ENCODE measurements at regions not wholly inside any gene's neighbourhood (a gene's known extent, or its start where the extent isn't known, plus 50 kb on each side); places are given as distances from the start of the nearest gene placed in this dataset.

DNA sequence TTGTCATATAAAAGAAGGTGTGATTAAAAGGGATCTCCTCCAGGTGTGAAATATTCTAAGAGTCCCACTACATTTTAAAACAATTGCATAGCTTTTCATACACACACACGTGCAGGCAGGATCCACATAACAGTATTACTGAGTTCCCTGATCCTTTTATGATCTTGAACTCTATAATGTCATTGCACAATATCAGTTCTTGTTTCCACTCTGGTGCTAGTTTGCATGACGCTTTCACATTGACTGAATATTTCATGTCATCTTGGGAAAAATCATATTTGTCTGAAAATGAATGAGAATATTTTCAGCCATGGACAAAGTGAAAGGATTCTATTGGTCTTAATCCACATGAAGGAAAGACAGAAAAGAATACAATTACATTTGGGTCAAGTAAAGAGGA, 703.8 kb downstream of the CDH8 start:
- TF ChIP-seq, protein P1, sequence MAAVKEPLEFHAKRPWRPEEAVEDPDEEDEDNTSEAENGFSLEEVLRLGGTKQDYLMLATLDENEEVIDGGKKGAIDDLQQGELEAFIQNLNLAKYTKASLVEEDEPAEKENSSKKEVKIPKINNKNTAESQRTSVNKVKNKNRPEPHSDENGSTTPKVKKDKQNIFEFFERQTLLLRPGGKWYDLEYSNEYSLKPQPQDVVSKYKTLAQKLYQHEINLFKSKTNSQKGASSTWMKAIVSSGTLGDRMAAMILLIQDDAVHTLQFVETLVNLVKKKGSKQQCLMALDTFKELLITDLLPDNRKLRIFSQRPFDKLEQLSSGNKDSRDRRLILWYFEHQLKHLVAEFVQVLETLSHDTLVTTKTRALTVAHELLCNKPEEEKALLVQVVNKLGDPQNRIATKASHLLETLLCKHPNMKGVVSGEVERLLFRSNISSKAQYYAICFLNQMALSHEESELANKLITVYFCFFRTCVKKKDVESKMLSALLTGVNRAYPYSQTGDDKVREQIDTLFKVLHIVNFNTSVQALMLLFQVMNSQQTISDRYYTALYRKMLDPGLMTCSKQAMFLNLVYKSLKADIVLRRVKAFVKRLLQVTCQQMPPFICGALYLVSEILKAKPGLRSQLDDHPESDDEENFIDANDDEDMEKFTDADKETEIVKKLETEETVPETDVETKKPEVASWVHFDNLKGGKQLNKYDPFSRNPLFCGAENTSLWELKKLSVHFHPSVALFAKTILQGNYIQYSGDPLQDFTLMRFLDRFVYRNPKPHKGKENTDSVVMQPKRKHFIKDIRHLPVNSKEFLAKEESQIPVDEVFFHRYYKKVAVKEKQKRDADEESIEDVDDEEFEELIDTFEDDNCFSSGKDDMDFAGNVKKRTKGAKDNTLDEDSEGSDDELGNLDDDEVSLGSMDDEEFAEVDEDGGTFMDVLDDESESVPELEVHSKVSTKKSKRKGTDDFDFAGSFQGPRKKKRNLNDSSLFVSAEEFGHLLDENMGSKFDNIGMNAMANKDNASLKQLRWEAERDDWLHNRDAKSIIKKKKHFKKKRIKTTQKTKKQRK (IDR thresholded peaks at IDR 0.05; ENCODE audit: low read depth, low read length): no peak
- TF ChIP-seq, protein P2, sequence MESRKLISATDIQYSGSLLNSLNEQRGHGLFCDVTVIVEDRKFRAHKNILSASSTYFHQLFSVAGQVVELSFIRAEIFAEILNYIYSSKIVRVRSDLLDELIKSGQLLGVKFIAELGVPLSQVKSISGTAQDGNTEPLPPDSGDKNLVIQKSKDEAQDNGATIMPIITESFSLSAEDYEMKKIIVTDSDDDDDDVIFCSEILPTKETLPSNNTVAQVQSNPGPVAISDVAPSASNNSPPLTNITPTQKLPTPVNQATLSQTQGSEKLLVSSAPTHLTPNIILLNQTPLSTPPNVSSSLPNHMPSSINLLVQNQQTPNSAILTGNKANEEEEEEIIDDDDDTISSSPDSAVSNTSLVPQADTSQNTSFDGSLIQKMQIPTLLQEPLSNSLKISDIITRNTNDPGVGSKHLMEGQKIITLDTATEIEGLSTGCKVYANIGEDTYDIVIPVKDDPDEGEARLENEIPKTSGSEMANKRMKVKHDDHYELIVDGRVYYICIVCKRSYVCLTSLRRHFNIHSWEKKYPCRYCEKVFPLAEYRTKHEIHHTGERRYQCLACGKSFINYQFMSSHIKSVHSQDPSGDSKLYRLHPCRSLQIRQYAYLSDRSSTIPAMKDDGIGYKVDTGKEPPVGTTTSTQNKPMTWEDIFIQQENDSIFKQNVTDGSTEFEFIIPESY (IDR thresholded peaks at IDR 0.05): no peak
- TF ChIP-seq RFX5 (IDR thresholded peaks at IDR 0.05; ENCODE audit: low read depth, low read length) (no peak), NR2F1 (conservative IDR thresholded peaks at IDR 0.05) (no peak), EED (IDR thresholded peaks at IDR 0.05; ENCODE audit: low read depth) (no peak), IKZF1 (conservative IDR thresholded peaks at IDR 0.05) (no peak), NBN (IDR thresholded peaks at IDR 0.05) (no peak), EZH2 (IDR thresholded peaks at IDR 0.05; ENCODE audit: borderline replicate concordance, control insufficient read depth, low read depth, low read length) (no peak), WRNIP1 (IDR thresholded peaks at IDR 0.05; ENCODE audit: borderline replicate concordance, low read depth, low read length) (no peak)
- TF ChIP-seq, protein P3, sequence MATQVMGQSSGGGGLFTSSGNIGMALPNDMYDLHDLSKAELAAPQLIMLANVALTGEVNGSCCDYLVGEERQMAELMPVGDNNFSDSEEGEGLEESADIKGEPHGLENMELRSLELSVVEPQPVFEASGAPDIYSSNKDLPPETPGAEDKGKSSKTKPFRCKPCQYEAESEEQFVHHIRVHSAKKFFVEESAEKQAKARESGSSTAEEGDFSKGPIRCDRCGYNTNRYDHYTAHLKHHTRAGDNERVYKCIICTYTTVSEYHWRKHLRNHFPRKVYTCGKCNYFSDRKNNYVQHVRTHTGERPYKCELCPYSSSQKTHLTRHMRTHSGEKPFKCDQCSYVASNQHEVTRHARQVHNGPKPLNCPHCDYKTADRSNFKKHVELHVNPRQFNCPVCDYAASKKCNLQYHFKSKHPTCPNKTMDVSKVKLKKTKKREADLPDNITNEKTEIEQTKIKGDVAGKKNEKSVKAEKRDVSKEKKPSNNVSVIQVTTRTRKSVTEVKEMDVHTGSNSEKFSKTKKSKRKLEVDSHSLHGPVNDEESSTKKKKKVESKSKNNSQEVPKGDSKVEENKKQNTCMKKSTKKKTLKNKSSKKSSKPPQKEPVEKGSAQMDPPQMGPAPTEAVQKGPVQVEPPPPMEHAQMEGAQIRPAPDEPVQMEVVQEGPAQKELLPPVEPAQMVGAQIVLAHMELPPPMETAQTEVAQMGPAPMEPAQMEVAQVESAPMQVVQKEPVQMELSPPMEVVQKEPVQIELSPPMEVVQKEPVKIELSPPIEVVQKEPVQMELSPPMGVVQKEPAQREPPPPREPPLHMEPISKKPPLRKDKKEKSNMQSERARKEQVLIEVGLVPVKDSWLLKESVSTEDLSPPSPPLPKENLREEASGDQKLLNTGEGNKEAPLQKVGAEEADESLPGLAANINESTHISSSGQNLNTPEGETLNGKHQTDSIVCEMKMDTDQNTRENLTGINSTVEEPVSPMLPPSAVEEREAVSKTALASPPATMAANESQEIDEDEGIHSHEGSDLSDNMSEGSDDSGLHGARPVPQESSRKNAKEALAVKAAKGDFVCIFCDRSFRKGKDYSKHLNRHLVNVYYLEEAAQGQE (IDR thresholded peaks at IDR 0.05; ENCODE audit: low read depth, low read length): no peak
- BruUV-seq (replicated peaks): no TSS peak
- RAD21 ChIA-PET (ENCODE audit: unreplicated experiment): no interaction called here
- no peak for DNase-seq (ENCODE audit: low read depth, low spot score)
- 29% methylated on average over 2 of the region's 2 CpGs for WGBS (ENCODE audit: insufficient coverage, insufficient replicate concordance, low lambda C conversion rate, missing lambda C conversion rate)
- CTCF ChIA-PET: no interaction called here
- no peak overlapping the region for H3K4me3 ChIP-seq
- H3K9me3 ChIP-seq (replicated peaks; ENCODE audit: control insufficient read depth, insufficient read depth, low read length): no peaks in the 10 kb centered on the region
- no peaks in the 10 kb centered on the region for H3K36me3 ChIP-seq (ENCODE audit: control insufficient read depth in 2 of 2, insufficient read depth in 2 of 2, low read length in 1 of 2)
- POLR2A ChIA-PET: no interaction called here
- H3K79me2 ChIP-seq (ENCODE audit: control insufficient read depth, insufficient read depth, low read length): no peaks in the 10 kb centered on the region
- H3K4me2 ChIP-seq (ENCODE audit: control insufficient read depth, insufficient read depth): no peak overlapping the region
- H3K27me3 ChIP-seq (replicated peaks in 1 of 2; ENCODE audit: control insufficient read depth in 2 of 2, insufficient read depth in 2 of 2, low read length in 1 of 2): no peaks in the 10 kb centered on the region
- in situ Hi-C loops (cut with MboI) (no loop called here), intact Hi-C loops (cut with micrococcal nuclease; ENCODE audit: unreplicated experiment) (no loop called here)
- no peak overlapping the region for H3K27ac ChIP-seq (ENCODE audit: control insufficient read depth, insufficient read depth)
- no peaks in the 10 kb centered on the region for H4K20me1 ChIP-seq (ENCODE audit: control insufficient read depth, insufficient read depth)
- no peak overlapping the region for H2AFZ ChIP-seq (ENCODE audit: control insufficient read depth, low read depth, low read length)
- H3K9ac ChIP-seq (ENCODE audit: control insufficient read depth, insufficient read depth, low read length): no peak overlapping the region
- H3K4me1 ChIP-seq (ENCODE audit: control insufficient read depth, insufficient read depth, low read length): no peaks in the 10 kb centered on the region
- SMC1A ChIA-PET (ENCODE audit: uncharacterized antibody, unreplicated experiment): no interaction called here
- no peak for FAIRE-seq
- no peak for ATAC-seq
